GM10266 (cell line): ENCODE measurements at regions not wholly inside any gene's neighbourhood (a gene's known extent, or its start where the extent isn't known, plus 50 kb on each side); places are given as distances from the start of the nearest gene placed in this dataset.

Source experiments
- DNase-seq: peaks from one replicate; pipeline ENCODE4 v3.0.0; 2012; ENCODE audit errors: extremely low spot score
- TF ChIP-seq, protein P1 (sequence below): IDR thresholded peaks from 2 replicates; pipeline ENCODE4 v1.5.1; 2012; ENCODE audit warnings: mild to moderate bottlenecking, low read depth; ENCODE audit not compliant: control insufficient read depth, insufficient read depth; ENCODE audit errors: missing control alignments

DNA sequence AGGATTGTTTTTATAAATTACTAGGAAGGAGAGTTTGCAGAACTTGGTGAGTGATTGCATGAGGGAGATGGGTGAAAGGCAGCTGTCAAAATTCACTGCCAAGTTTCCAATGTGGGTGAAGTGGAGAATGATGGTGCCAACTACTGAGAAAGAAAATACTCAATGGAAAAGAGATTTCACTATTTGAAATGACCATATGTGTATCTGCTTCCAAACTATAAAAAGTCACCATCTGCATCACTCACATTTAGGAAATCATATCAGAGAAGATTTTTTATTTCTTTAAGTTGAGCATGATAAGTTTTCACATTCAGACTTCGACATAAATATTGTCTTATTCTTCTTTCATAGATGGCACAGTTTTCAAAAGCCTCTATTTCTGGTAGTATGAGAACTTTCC lies 570.0 kb upstream of the DSEL start:
- TF ChIP-seq, protein P1, sequence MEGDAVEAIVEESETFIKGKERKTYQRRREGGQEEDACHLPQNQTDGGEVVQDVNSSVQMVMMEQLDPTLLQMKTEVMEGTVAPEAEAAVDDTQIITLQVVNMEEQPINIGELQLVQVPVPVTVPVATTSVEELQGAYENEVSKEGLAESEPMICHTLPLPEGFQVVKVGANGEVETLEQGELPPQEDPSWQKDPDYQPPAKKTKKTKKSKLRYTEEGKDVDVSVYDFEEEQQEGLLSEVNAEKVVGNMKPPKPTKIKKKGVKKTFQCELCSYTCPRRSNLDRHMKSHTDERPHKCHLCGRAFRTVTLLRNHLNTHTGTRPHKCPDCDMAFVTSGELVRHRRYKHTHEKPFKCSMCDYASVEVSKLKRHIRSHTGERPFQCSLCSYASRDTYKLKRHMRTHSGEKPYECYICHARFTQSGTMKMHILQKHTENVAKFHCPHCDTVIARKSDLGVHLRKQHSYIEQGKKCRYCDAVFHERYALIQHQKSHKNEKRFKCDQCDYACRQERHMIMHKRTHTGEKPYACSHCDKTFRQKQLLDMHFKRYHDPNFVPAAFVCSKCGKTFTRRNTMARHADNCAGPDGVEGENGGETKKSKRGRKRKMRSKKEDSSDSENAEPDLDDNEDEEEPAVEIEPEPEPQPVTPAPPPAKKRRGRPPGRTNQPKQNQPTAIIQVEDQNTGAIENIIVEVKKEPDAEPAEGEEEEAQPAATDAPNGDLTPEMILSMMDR: no peak
- no peak for DNase-seq

DNA sequence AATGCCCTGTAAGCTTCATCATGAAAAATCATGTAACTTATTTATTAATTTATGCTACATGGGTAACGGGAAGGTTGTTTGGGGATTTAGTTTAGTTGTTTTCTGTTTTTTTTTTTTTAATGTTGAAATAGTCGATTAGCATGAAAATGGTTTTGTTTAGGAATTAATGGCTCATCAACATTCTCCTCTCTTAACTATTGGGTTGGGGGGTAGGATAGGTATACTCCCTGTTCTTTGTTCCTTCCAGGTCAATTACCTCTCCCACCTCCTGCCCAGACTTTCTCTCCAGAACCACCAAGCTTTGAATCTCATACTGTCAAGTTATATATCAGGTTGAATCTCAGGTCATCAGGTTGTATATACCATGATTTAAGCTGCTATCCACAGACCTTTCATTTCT lies 568.7 kb upstream of the DSEL start:
- no peak for DNase-seq
- TF ChIP-seq, protein P1: no peak

- TF ChIP-seq, protein P1: no peak
- no peak for DNase-seq
Measured at GRCh38 chr18:68083776-68084175, 567.3 kb upstream of the DSEL start.

- TF ChIP-seq, protein P1: no peak
- DNase-seq: no peak
Measured at GRCh38 chr18:68083131-68083530, 566.6 kb upstream of the DSEL start.

GRCh38 chr18:68072744-68073143 lies 556.2 kb upstream of the DSEL start:
- DNase-seq: no peak
- TF ChIP-seq, protein P1: no peak

GRCh38 chr18:68060871-68061270 lies 544.4 kb upstream of the DSEL start:
- DNase-seq: no peak
- TF ChIP-seq, protein P1: no peak

DNA sequence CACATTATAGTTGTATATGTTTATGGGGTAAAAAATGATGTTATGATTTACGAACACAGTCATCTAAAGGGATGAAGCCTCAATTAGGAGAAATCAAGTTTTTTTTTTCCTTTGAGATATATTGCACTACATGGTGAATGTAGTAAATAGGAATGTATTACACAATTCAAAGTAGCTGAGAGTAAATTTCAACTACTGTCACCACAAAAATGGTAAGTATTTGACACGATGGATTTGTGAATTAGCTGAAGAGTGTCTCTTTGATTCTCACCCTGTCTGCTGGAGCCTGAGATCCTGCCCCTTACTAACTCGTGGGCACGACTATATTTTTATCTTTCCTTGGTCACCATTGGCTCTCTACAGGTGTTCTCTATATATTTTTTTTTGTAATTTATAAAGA lies 540.4 kb upstream of the DSEL start:
- DNase-seq: no peak
- TF ChIP-seq, protein P1: no peak
